ENCODE measurements at regions not wholly inside any gene's neighbourhood (a gene's known extent, or its start where the extent isn't known, plus 50 kb on each side); places are given as distances from the start of the nearest gene placed in this dataset.

DNA sequence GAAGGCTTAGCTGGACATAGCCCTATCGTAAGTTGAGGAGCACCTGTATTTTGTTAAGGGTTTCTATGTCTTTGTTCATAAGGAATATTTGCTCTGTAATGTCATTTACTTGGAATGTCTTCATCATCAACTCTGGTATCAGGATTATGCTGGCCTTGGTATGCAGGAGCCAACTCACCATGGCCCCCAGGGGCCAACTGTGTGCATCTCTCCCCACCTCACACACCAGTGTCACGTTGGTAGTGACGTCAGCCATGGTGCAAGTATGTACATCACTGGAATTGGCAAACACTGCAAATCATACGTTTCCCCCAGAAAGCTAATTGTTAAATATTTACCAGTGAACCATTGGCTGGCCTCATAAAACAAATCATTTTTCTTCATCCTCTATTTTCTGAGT lies 70.8 kb downstream of the YTHDF1 start:
- peak; percentile 6 to 8 for DNase-seq
- Histone ChIP-seq H3K9me3 (ENCODE audit: control insufficient read depth, low read length) (peaks cover 6% of the 10 kb centered on the region), H3K4me3 (ENCODE audit: low read length in 2 of 2) (no peak overlapping the region), H3K27me3 (ENCODE audit: control insufficient read depth in 1 of 2, insufficient read depth in 2 of 2, low read length in 1 of 2) (no peaks in the 10 kb centered on the region), H3K4me1 (ENCODE audit: control insufficient read depth in 1 of 2, insufficient read depth in 2 of 2, low read length in 2 of 2) (no peaks in the 10 kb centered on the region), H3K36me3 (ENCODE audit: control insufficient read depth in 1 of 2, insufficient read depth in 2 of 2, low read length in 1 of 2) (no peaks in the 10 kb centered on the region), H3K27ac (ENCODE audit: low read depth in 1 of 2, low read length in 2 of 2) (no peak overlapping the region)
- intact Hi-C loops (cut with DNase I): no loop called here
- WGBS, 2 donors: 64% methylated on average over 4 of the region's 4 CpGs
- ATAC-seq (ENCODE audit: low FRiP score): no peak

DNA sequence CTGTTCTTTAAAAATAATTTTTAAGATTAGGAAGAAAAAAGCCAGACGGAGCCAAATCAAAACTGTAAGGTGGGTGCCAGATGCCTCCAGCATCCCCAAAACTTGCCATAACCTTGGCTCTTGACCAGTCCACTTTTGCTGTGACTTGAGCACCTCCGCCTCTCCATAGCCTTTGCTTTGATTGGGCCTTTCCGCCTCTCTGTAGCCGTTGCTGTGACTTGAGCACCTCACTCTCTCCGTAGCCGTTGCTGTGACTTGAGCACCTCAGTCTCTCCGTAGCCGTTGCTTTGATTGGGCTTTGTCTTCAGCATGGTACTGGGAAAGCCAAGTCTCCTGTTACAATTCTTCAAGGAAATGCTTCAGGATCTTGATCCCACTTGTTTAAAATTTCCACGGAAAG lies 73.0 kb downstream of the YTHDF1 start:
- H3K4me1 ChIP-seq (ENCODE audit: control insufficient read depth in 1 of 2, insufficient read depth in 2 of 2, low read length in 2 of 2): no peaks in the 10 kb centered on the region
- H3K4me3 ChIP-seq (ENCODE audit: low read length in 2 of 2): no peak overlapping the region
- no peaks in the 10 kb centered on the region for H3K36me3 ChIP-seq (ENCODE audit: control insufficient read depth in 1 of 2, insufficient read depth in 2 of 2, low read length in 1 of 2)
- no peaks in the 10 kb centered on the region for H3K27me3 ChIP-seq (ENCODE audit: control insufficient read depth in 1 of 2, insufficient read depth in 2 of 2, low read length in 1 of 2)
- H3K27ac ChIP-seq (ENCODE audit: low read depth in 1 of 2, low read length in 2 of 2): no peak overlapping the region
- WGBS, 2 donors: 83% methylated on average over 9 of the region's 9 CpGs
- no peak for ATAC-seq (ENCODE audit: low FRiP score)
- intact Hi-C loops (cut with DNase I): no loop called here
- peak; percentile 10 to 13 for DNase-seq
- H3K9me3 ChIP-seq (ENCODE audit: control insufficient read depth, low read length): peaks cover 2% of the 10 kb centered on the region

DNA sequence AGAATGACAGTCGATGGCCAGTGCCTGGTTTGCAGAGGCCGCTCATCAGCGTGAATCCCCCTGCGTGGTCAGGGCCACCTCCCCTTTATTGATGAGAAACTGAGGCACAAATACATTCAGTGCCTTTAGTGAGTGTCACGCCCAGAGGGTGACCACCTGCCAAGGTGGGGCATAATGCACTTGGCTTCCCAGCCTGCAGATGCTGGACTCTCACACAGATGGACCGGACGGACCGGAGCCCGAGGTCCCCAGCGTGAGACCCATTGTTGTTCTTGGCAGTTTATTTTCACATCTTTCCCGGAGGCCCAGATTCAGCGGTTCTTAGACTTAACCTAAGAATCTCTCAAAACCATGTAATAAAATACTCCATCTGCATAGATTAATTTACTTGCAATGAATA lies 74.4 kb downstream of the YTHDF1 start:
- Histone ChIP-seq H3K27me3 (ENCODE audit: control insufficient read depth in 1 of 2, insufficient read depth in 2 of 2, low read length in 1 of 2) (no peaks in the 10 kb centered on the region), H3K4me3 (ENCODE audit: low read length in 2 of 2) (no peak overlapping the region), H3K9me3 (ENCODE audit: control insufficient read depth, low read length) (peaks cover 2% of the 10 kb centered on the region), H3K4me1 (ENCODE audit: control insufficient read depth in 1 of 2, insufficient read depth in 2 of 2, low read length in 2 of 2) (no peaks in the 10 kb centered on the region), H3K36me3 (ENCODE audit: control insufficient read depth in 1 of 2, insufficient read depth in 2 of 2, low read length in 1 of 2) (no peaks in the 10 kb centered on the region), H3K27ac (ENCODE audit: low read depth in 1 of 2, low read length in 2 of 2) (no peak overlapping the region)
- 66 to 70% methylated on average over 12 of the region's 12 CpGs for WGBS, 2 donors
- DNase-seq (peak; percentile 31 to 52), ATAC-seq (ENCODE audit: low FRiP score) (no peak)
- intact Hi-C loops (cut with DNase I): no loop called here

DNA sequence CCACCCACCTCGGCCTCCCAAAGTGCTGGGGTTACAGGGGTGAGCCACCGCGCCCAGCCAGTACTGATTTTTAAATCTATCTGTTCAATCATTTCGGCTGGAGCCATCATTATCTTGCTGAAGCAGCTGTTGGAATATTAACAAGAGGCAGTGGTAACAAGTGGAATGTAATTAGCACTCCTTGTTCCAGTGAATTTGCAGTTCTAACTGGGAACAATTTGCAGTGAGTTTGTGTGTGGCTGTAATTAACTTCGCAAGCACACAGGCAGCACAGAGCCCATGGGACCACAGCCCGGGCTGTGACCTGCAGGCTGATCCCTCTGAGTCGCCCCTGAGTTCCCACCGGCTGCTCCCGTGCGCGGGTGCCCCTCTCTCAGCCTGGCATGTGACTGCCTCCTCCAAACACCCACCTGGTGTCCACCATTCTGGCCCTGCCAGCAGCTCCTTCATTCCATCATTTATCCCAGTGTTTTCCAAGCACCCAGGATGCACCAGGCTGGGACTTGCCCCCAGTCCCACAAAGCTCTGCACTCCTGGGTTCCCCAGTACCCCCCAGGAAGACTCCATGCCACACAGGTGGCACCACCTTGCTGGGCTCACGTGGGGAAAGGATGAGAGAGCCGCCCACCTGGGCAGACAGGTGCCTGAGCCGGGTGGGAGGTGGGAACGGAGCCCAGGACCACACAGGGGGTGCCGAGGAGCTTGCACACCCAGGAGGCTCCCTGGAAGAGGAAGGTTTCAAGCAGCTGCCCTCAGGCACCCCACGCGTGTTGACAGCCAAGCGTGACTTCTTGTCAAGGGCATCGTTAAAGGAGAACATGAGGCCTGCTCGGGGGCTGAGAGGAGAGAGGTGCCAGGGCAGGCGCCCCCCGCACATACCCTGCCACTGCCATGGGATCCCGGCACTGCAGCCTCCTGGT lies 75.2 kb downstream of the YTHDF1 start:
- H3K36me3 ChIP-seq (ENCODE audit: control insufficient read depth in 1 of 2, insufficient read depth in 2 of 2, low read length in 1 of 2): no peaks in the 10 kb centered on the region
- ATAC-seq (ENCODE audit: low FRiP score) (peak; percentile 29), DNase-seq (peak; percentile 31 to 63)
- 79 to 80% methylated on average over 24 of the region's 24 CpGs for WGBS, 2 donors
- H3K4me1 ChIP-seq (ENCODE audit: control insufficient read depth in 1 of 2, insufficient read depth in 2 of 2, low read length in 2 of 2): no peaks in the 10 kb centered on the region
- H3K27ac ChIP-seq (ENCODE audit: low read depth in 1 of 2, low read length in 2 of 2): no peak overlapping the region
- peaks cover 2% of the 10 kb centered on the region for H3K9me3 ChIP-seq (ENCODE audit: control insufficient read depth, low read length)
- H3K4me3 ChIP-seq (ENCODE audit: low read length in 2 of 2): no peak overlapping the region
- H3K27me3 ChIP-seq (ENCODE audit: control insufficient read depth in 1 of 2, insufficient read depth in 2 of 2, low read length in 1 of 2): no peaks in the 10 kb centered on the region
- intact Hi-C loops (cut with DNase I): no loop called here

DNA sequence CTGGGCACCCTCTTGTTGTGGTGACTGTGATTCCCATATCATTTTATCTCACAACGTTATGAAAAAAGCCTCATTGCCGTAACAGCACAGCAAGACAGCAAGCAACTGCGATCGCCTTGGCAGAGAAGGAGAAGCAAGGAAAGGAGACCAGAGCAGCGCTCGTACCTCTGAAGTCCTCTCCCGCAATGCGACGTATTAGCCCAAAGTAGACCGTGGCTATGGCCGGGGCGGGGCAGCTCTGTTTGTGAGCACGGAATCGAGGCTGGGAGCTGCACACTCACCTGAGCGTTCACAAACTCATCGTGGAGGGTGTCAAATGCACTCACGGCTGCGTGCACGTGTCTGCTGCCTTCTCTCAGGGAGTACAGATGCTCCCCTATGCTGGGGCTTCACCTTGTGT lies 76.1 kb downstream of the YTHDF1 start:
- DNase-seq (peak; percentile 29 to 55), ATAC-seq (ENCODE audit: low FRiP score) (no peak)
- Histone ChIP-seq H3K4me3 (ENCODE audit: low read length in 2 of 2) (no peak overlapping the region), H3K27ac (ENCODE audit: low read depth in 1 of 2, low read length in 2 of 2) (no peak overlapping the region), H3K27me3 (ENCODE audit: control insufficient read depth in 1 of 2, insufficient read depth in 2 of 2, low read length in 1 of 2) (no peaks in the 10 kb centered on the region), H3K9me3 (ENCODE audit: control insufficient read depth, low read length) (peaks cover 2% of the 10 kb centered on the region), H3K4me1 (ENCODE audit: control insufficient read depth in 1 of 2, insufficient read depth in 2 of 2, low read length in 2 of 2) (no peaks in the 10 kb centered on the region), H3K36me3 (ENCODE audit: control insufficient read depth in 1 of 2, insufficient read depth in 2 of 2, low read length in 1 of 2) (no peaks in the 10 kb centered on the region)
- intact Hi-C loops (cut with DNase I): no loop called here
- WGBS, 2 donors: 75 to 81% methylated on average over 19 of the region's 19 CpGs

GRCh38 chr20:63139356-63139755 lies 76.6 kb downstream of the YTHDF1 start:
- intact Hi-C loops (cut with DNase I): no loop called here
- no peak overlapping the region for H3K27ac ChIP-seq (ENCODE audit: low read depth in 1 of 2, low read length in 2 of 2)

GRCh38 chr20:63138855-63139341 lies 77.0 kb downstream of the YTHDF1 start:
- intact Hi-C loops (cut with DNase I): no loop called here
- 67 to 70% methylated on average over 22 of the region's 22 CpGs for WGBS, 2 donors
- H3K4me1 ChIP-seq (ENCODE audit: control insufficient read depth in 1 of 2, insufficient read depth in 2 of 2, low read length in 2 of 2): no peaks in the 10 kb centered on the region
- DNase-seq: peak; percentile 14 to 48
- no peak overlapping the region for H3K4me3 ChIP-seq (ENCODE audit: low read length in 2 of 2)
- H3K9me3 ChIP-seq (ENCODE audit: control insufficient read depth, low read length): peaks cover 2% of the 10 kb centered on the region
- H3K36me3 ChIP-seq (ENCODE audit: control insufficient read depth in 1 of 2, insufficient read depth in 2 of 2, low read length in 1 of 2): no peaks in the 10 kb centered on the region
- ATAC-seq (ENCODE audit: low FRiP score): no peak
- H3K27me3 ChIP-seq (ENCODE audit: control insufficient read depth in 1 of 2, insufficient read depth in 2 of 2, low read length in 1 of 2): no peaks in the 10 kb centered on the region
- no peak overlapping the region for H3K27ac ChIP-seq (ENCODE audit: low read depth in 1 of 2, low read length in 2 of 2)

More at GRCh38 chr20:63139356-63139755, 76.6 kb downstream of the YTHDF1 start:
- H3K27me3 ChIP-seq (ENCODE audit: control insufficient read depth in 1 of 2, insufficient read depth in 2 of 2, low read length in 1 of 2): no peaks in the 10 kb centered on the region
- 52 to 55% methylated on average over 12 of the region's 12 CpGs for WGBS, 2 donors
- H3K4me1 ChIP-seq (ENCODE audit: control insufficient read depth in 1 of 2, insufficient read depth in 2 of 2, low read length in 2 of 2): no peaks in the 10 kb centered on the region
- H3K9me3 ChIP-seq (ENCODE audit: control insufficient read depth, low read length): peaks cover 2% of the 10 kb centered on the region
- DNase-seq (peak; percentile 14 to 65), ATAC-seq (ENCODE audit: low FRiP score) (no peak)
- no peak overlapping the region for H3K4me3 ChIP-seq (ENCODE audit: low read length in 2 of 2)
- no peaks in the 10 kb centered on the region for H3K36me3 ChIP-seq (ENCODE audit: control insufficient read depth in 1 of 2, insufficient read depth in 2 of 2, low read length in 1 of 2)

- H3K36me3 ChIP-seq (ENCODE audit: control insufficient read depth in 1 of 2, insufficient read depth in 2 of 2, low read length in 1 of 2): no peaks in the 10 kb centered on the region
- WGBS, 2 donors: 68 to 69% methylated on average over 16 of the region's 16 CpGs
- no peak for ATAC-seq (ENCODE audit: low FRiP score)
- H3K4me3 ChIP-seq (ENCODE audit: low read length in 2 of 2): no peak overlapping the region
- no peaks in the 10 kb centered on the region for H3K27me3 ChIP-seq (ENCODE audit: control insufficient read depth in 1 of 2, insufficient read depth in 2 of 2, low read length in 1 of 2)
- H3K4me1 ChIP-seq (ENCODE audit: control insufficient read depth in 1 of 2, insufficient read depth in 2 of 2, low read length in 2 of 2): no peaks in the 10 kb centered on the region
- peaks cover 1% of the 10 kb centered on the region for H3K9me3 ChIP-seq (ENCODE audit: control insufficient read depth, low read length)
- DNase-seq: peak; percentile 31 to 68
- intact Hi-C loops (cut with DNase I): no loop called here
- H3K27ac ChIP-seq (ENCODE audit: low read depth in 1 of 2, low read length in 2 of 2): no peak overlapping the region
Observed at GRCh38 chr20:63137851-63138415, 78.0 kb downstream of the YTHDF1 start.

DNA sequence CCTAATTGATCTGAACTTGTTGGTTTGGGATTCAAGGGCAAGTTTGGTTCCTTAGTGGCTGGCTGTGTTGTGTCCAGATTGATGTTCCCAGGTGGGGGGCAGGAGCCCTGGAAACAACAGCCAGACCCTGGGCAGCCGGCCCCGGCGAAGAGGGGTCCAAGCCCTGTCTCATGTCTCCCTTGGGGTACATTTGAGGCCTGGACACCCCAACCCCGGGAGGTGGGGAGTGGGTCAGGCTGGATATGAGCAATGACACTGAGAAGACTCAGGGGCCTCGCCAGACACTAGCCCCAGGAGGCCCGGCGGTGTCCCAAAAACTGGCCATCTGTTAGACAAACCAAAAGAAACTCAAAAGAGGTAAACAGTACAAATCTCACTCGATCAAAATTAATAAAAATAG lies 79.6 kb downstream of the YTHDF1 start:
- Histone ChIP-seq H3K4me3 (ENCODE audit: low read length in 2 of 2) (no peak overlapping the region), H3K27ac (ENCODE audit: low read depth in 1 of 2, low read length in 2 of 2) (no peak overlapping the region), H3K27me3 (ENCODE audit: control insufficient read depth in 1 of 2, insufficient read depth in 2 of 2, low read length in 1 of 2) (no peaks in the 10 kb centered on the region), H3K9me3 (ENCODE audit: control insufficient read depth, low read length) (no peaks in the 10 kb centered on the region), H3K36me3 (ENCODE audit: control insufficient read depth in 1 of 2, insufficient read depth in 2 of 2, low read length in 1 of 2) (no peaks in the 10 kb centered on the region), H3K4me1 (ENCODE audit: control insufficient read depth in 1 of 2, insufficient read depth in 2 of 2, low read length in 2 of 2) (no peaks in the 10 kb centered on the region)
- DNase-seq (peak; percentile 19 to 67), ATAC-seq (ENCODE audit: low FRiP score) (no peak)
- 68 to 78% methylated on average over 8 of the region's 8 CpGs for WGBS, 2 donors
- intact Hi-C loops (cut with DNase I): no loop called here

All from aorta (tissue), 5 donors.